ENCODE measurements at regions not wholly inside any gene's neighbourhood (a gene's known extent, or its start where the extent isn't known, plus 50 kb on each side); places are given as distances from the start of the nearest gene placed in this dataset.
A peak's percentile ranks its signal among the peaks of the same experiment; 100 is the strongest.
"Not testable (repeated sequence)": the region's sequence is repeated elsewhere in the genome, so short reads cannot be mapped to it uniquely, and the experiment has no call there.

DNA sequence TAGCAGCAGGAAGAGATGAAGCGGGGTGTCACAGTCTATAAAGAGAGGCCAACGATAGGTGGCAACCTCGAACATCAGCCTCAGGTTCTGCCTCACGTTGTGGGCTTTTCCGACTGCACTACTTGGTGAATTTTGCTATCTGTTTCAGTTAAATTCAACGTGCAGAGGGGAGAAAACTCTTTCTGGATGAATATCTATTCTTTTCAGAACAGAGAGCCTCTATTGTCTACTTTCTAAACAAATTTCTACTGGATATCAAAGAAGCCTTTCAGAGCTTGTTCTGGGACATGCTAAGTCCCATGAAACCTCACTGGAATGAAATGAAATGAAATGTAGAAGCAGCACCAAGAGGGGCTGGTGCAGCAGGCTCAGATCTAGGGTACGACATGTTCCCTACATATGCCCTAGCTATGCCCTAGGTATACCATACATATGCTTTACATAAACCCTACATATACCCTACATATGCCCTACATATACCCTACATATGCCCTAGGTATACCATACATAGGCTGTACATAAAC, 116.5 kb upstream of the TRIM2 start:
- no peak overlapping the region for H3K27ac Mint-ChIP-seq
- H3K4me3 Mint-ChIP-seq, result no peak overlapping the region
- DNase-seq (ENCODE audit: low spot score in 2 of 2), result no peak
- ATAC-seq, result no peak
- no peaks in the 10 kb centered on the region for H3K9me3 Mint-ChIP-seq
- no peaks in the 10 kb centered on the region for H3K36me3 Mint-ChIP-seq
- peaks cover 28% of the 10 kb centered on the region for H3K4me1 Mint-ChIP-seq

GRCh38 chr4:153089742-153090141, 114.5 kb upstream of the TRIM2 start:
- Mint-ChIP-seq H3K4me3 (no peak overlapping the region), H3K9me3 (no peaks in the 10 kb centered on the region), H3K27ac (no peak overlapping the region), H3K4me1 (peaks cover 20% of the 10 kb centered on the region), H3K36me3 (no peaks in the 10 kb centered on the region)
- no peak for ATAC-seq
- DNase-seq (ENCODE audit: low spot score in 2 of 2), result no peak

DNA sequence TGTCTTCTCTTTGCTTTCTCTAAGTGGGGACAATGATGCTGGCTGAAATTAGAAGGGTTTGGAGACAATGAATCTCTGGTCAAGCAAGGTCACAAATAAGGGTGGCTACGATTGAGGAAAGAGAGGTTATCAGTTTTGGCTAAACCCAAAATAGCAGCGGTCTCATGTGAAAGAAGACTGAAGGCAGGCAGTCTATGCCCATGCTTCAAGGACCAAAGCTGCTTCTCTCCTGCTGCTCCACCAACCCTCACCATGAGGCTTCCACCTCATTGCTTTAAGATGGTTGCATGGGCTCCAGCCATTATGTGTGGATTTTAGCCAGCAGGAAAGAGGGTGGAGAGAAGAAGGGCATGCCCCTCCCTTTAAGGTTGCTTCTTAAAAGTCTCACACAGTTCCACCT, 114.1 kb upstream of the TRIM2 start:
- no peaks in the 10 kb centered on the region for H3K9me3 Mint-ChIP-seq
- H3K36me3 Mint-ChIP-seq, result no peaks in the 10 kb centered on the region
- H3K27ac Mint-ChIP-seq, result no peak overlapping the region
- no peak overlapping the region for H3K4me3 Mint-ChIP-seq
- DNase-seq (ENCODE audit: low spot score in 2 of 2), result no peak
- ATAC-seq, result no peak
- peaks cover 17% of the 10 kb centered on the region for H3K4me1 Mint-ChIP-seq

DNA sequence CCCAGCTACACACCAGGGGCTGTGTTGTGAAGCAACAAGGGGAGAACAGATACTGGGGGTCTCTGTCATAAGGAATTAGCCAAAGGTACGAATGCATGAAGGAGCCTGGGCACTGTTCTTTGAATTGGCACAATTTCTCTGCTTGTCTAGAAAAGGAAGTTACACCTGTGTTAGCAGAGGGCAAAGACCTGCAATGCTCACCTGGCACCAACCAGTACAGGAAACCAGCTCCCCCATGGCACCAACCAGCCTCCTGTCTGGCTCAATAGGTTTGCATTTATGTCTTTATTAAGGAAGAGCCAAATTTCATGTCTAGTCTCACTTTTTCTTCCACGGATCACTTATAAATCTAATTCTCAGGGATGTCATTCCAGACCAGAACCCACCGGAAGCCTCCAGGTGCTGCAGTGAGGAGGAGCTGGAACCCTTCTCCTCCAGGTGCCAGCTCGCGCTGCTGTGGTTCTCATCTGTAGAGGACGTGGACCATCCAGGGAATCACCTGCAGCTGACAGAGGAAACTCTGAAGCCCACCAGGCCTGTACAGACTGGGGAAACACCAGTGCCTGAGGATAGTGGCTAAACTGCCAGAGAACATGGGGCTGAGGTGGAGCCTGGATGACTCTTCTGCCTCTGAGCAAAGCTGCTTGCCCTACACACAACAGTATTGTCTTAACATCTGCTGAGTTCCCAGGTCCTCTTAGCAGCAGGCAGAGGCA, 113.4 kb upstream of the TRIM2 start:
- H3K4me1 Mint-ChIP-seq, result peaks cover 11% of the 10 kb centered on the region
- ATAC-seq, result no peak
- no peak for DNase-seq (ENCODE audit: low spot score in 2 of 2)
- H3K27ac Mint-ChIP-seq, result no peak overlapping the region
- H3K9me3 Mint-ChIP-seq, result no peaks in the 10 kb centered on the region
- H3K36me3 Mint-ChIP-seq, result no peaks in the 10 kb centered on the region
- no peak overlapping the region for H3K4me3 Mint-ChIP-seq

DNA sequence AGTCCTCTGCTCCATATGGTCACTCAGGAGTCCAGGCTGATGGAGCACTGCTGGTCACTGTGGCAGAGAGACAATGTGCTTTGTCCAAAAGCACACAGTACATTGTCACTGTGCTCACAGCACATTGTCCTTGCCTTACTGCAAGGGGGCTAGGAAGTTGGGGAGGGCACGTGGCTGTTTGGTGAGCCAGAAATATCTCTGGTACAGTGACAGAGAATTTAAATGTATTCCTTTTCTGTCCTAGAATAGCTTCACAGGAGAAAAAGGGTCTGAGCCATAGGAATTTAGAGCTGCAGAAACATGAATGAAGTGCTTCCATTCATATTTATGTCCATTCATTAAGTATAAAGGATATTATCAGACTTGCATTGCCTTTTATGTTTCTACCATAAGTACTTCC, 110.8 kb upstream of the TRIM2 start:
- no peak overlapping the region for H3K4me3 Mint-ChIP-seq
- DNase-seq (ENCODE audit: low spot score in 2 of 2) (no peak), ATAC-seq (no peak)
- peaks cover 11% of the 10 kb centered on the region for H3K4me1 Mint-ChIP-seq
- H3K9me3 Mint-ChIP-seq, result no peaks in the 10 kb centered on the region
- H3K36me3 Mint-ChIP-seq, result no peaks in the 10 kb centered on the region
- no peak overlapping the region for H3K27ac Mint-ChIP-seq

- ATAC-seq (no peak), DNase-seq (ENCODE audit: low spot score in 2 of 2) (no peak)
- Mint-ChIP-seq H3K27ac (no peak overlapping the region), H3K9me3 (no peaks in the 10 kb centered on the region), H3K36me3 (no peaks in the 10 kb centered on the region), H3K4me3 (no peak overlapping the region), H3K4me1 (peaks cover 11% of the 10 kb centered on the region)
These were observed 110.4 kb upstream of the TRIM2 start for GRCh38 chr4:153093802-153094201.

- Mint-ChIP-seq H3K9me3 (no peaks in the 10 kb centered on the region), H3K4me3 (no peak overlapping the region), H3K27ac (no peak overlapping the region), H3K4me1 (peaks cover 11% of the 10 kb centered on the region), H3K36me3 (no peaks in the 10 kb centered on the region)
- DNase-seq (ENCODE audit: low spot score in 2 of 2) (no peak), ATAC-seq (no peak)
These were observed 109.8 kb upstream of the TRIM2 start for GRCh38 chr4:153094435-153094834.

DNA sequence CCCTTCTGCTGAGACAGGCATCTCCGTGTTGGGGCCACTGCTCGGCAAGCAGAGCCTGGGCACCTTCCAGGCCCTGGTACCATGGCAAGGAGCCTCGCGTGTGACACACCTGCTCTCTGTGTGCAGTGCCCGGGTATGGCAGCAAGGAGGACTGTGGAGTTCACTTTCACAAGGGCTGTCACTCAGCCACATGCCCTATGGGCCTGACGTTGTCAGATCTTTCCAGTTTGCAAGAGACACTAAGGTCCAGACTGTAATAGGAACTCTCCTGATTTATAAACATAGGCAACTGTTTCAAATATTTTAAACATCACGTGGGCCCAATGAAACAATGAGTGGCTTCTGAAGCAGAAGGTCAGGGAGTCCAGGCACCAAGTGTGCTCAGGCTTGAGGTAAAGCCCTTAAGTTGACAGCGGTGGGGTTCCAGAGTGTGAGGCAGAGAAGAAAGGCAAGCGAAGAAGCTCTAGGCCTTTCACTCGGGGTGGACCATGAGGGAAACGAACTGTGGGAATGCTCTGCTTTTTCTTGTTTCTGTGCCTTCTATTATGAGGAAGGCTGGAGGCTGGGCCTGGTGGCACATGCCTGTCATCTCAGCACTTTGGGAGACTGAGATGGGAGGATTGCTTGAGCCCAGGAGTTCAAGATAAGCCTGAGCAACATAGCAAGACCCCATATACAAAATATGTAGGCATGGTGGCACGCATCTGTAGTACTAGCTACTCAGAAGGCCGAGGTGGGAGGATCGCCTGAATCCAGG, 108.6 kb upstream of the TRIM2 start:
- Mint-ChIP-seq H3K27ac (no peak overlapping the region), H3K4me1 (peaks cover 4% of the 10 kb centered on the region), H3K9me3 (no peaks in the 10 kb centered on the region), H3K4me3 (no peak overlapping the region), H3K36me3 (no peaks in the 10 kb centered on the region)
- ATAC-seq, result no peak
- no peak for DNase-seq (ENCODE audit: low spot score in 2 of 2)

DNA sequence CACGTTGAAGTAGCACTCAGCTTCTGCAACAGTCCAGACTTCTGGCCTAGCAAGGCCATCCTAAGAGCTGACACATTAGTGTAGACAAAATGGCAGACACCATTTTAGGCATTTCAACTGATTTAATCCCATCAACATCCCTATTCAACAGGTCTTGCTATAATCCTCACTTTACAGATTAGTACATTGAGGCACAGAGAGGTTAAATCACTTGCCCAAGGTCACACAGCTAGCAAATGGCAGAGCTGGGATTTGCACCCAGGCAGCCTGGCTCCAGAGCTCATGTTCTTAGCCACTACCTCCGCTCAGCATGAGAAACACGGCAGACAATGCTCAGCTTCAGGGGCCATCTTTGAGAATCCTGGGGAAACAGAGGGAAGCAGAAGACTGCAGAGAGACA, 107.9 kb upstream of the TRIM2 start:
- Mint-ChIP-seq H3K4me1 (no peaks in the 10 kb centered on the region), H3K36me3 (no peaks in the 10 kb centered on the region), H3K4me3 (no peak overlapping the region), H3K27ac (no peak overlapping the region), H3K9me3 (no peaks in the 10 kb centered on the region)
- ATAC-seq, result no peak
- no peak for DNase-seq (ENCODE audit: low spot score in 2 of 2)

- no peak overlapping the region for H3K27ac Mint-ChIP-seq
- H3K4me3 Mint-ChIP-seq, result no peak overlapping the region
- DNase-seq (ENCODE audit: low spot score in 2 of 2), result no peak
- H3K36me3 Mint-ChIP-seq, result no peaks in the 10 kb centered on the region
- H3K9me3 Mint-ChIP-seq, result no peaks in the 10 kb centered on the region
- H3K4me1 Mint-ChIP-seq, result no peaks in the 10 kb centered on the region
- no peak for ATAC-seq
These were observed 105.8 kb upstream of the TRIM2 start for GRCh38 chr4:153098427-153098826.

GRCh38 chr4:153099391-153100140, 104.7 kb upstream of the TRIM2 start:
- H3K9me3 Mint-ChIP-seq, result no peaks in the 10 kb centered on the region
- ATAC-seq, result no peak
- no peaks in the 10 kb centered on the region for H3K36me3 Mint-ChIP-seq
- H3K4me1 Mint-ChIP-seq, result no peaks in the 10 kb centered on the region
- no peak for DNase-seq (ENCODE audit: low spot score in 2 of 2)
- H3K4me3 Mint-ChIP-seq, result no peak overlapping the region
- no peak overlapping the region for H3K27ac Mint-ChIP-seq

DNA sequence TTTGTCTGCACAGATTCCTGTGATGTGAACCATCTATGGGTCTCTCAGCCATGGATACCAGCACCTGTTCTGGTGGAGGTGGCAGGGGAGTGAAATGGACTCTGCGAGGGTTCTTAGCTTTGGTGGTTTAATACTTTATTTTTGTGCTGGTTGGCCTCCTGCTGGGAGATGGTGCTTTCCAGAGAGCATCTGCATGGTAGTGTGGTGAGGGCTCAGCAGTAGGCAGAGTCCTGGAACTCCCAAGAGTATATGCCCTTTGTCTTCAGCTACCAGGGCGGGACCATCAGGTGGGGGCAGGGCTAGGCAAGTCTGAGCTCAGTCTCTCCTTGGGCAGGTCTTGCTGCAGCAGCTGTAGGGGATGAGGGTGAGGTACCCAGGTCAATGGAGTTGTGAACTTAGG, 97.5 kb upstream of the TRIM2 start:
- H3K4me1 Mint-ChIP-seq, result peaks cover 13% of the 10 kb centered on the region
- H3K27ac Mint-ChIP-seq; H3K9me3 Mint-ChIP-seq; ATAC-seq; H3K4me3 Mint-ChIP-seq; H3K36me3 Mint-ChIP-seq; DNase-seq (ENCODE audit: low spot score in 2 of 2): not testable (repeated sequence)

GRCh38 chr4:153107246-153107645, 97.0 kb upstream of the TRIM2 start:
- DNase-seq (ENCODE audit: low spot score in 2 of 2) (no peak), ATAC-seq (no peak)
- H3K9me3 Mint-ChIP-seq, result peaks cover 3% of the 10 kb centered on the region
- no peak overlapping the region for H3K4me3 Mint-ChIP-seq
- H3K4me1 Mint-ChIP-seq, result peaks cover 13% of the 10 kb centered on the region
- H3K36me3 Mint-ChIP-seq, result no peaks in the 10 kb centered on the region
- H3K27ac Mint-ChIP-seq, result no peak overlapping the region

GRCh38 chr4:153109296-153109849, 94.9 kb upstream of the TRIM2 start:
- Mint-ChIP-seq H3K9me3 (peaks cover 3% of the 10 kb centered on the region), H3K4me3 (no peak overlapping the region), H3K4me1 (peaks cover 13% of the 10 kb centered on the region), H3K27ac (no peak overlapping the region), H3K36me3 (no peaks in the 10 kb centered on the region)
- no peak for ATAC-seq
- no peak for DNase-seq (ENCODE audit: low spot score in 2 of 2)

- H3K36me3 Mint-ChIP-seq, result peaks cover 2% of the 10 kb centered on the region
- H3K4me3 Mint-ChIP-seq, result no peak overlapping the region
- H3K4me1 Mint-ChIP-seq, result peaks cover 13% of the 10 kb centered on the region
- ATAC-seq, result no peak
- DNase-seq (ENCODE audit: low spot score in 2 of 2), result no peak
- H3K9me3 Mint-ChIP-seq, result no peaks in the 10 kb centered on the region
- H3K27ac Mint-ChIP-seq, result peak overlapping the region; percentile 11
These were observed 93.5 kb upstream of the TRIM2 start for GRCh38 chr4:153110739-153111138.
